Upper lobe of left lung (tissue), 6 donors: ENCODE measurements at regions not wholly inside any gene's neighbourhood (a gene's known extent, or its start where the extent isn't known, plus 50 kb on each side); places are given as distances from the start of the nearest gene placed in this dataset.

ENCODE experiments used
- ATAC-seq, 2 donors: fragments of 200-7000 bp; cut with Tn5 transposase; one replicate each; pipeline ENCODE4 v1.9.1; 2022; ENCODE audit warnings: mild to moderate bottlenecking in 2 of 2, moderate library complexity in 2 of 2; ENCODE audit not compliant: low FRiP score in 2 of 2
- DNase-seq, 2 donors: peaks; one replicate each; pipeline ENCODE4 v3.0.0-alpha.2; 2019 to 2020
- H3K27ac ChIP-seq, 4 donors: fragments of 200-600 bp; sonication (generic); one replicate each; pipeline ENCODE4 v1.5.1; 2016 to 2019
- H3K27me3 ChIP-seq, 4 donors: fragments of 200-600 bp; sonication (generic); one replicate each; pipeline ENCODE4 v1.5.1; 2017 to 2019
- H3K36me3 ChIP-seq, 4 donors: fragments of 200-600 bp; sonication (generic); one replicate each; pipeline ENCODE4 v1.5.1; 2016 to 2019
- H3K4me1 ChIP-seq, 4 donors: fragments of 200-600 bp; sonication (generic); one replicate each; pipeline ENCODE4 v1.5.1; 2018 to 2019
- H3K4me3 ChIP-seq, 4 donors: fragments of 200-600 bp; sonication (generic); one replicate each; pipeline ENCODE4 v1.5.1; 2017 to 2019; ENCODE audit warnings: mild to moderate bottlenecking in 2 of 4, moderate library complexity in 1 of 4
- H3K9me3 ChIP-seq, 4 donors: fragments of 200-600 bp; sonication (generic); one replicate each; pipeline ENCODE4 v1.5.1; 2018 to 2019
- EP300 ChIP-seq, 4 donors: sonication (generic); formaldehyde crosslinking; IDR thresholded peaks; one replicate each; pipeline ENCODE4 v1.5.1; 2017; ENCODE audit warnings: antibody characterized with exemption in 4 of 4, control low read depth in 2 of 4
- POLR2A ChIP-seq, 4 donors: fragments of 450-650 bp; IDR thresholded peaks; one replicate each; pipeline ENCODE4 v1.5.1; 2016 to 2017; ENCODE audit warnings: antibody characterized with exemption in 4 of 4, mild to moderate bottlenecking in 2 of 4
- POLR2AphosphoS5 ChIP-seq, 2 donors: sonication (generic); formaldehyde crosslinking; IDR thresholded peaks; one replicate each; pipeline ENCODE4 v1.5.1; 2017; ENCODE audit warnings: antibody characterized with exemption in 2 of 2
- WGBS, 2 donors: methylation state at CpG; one replicate each; pipeline ENCODE4 v1.1.5; 2017 to 2018; 5-methylcytosine and 5-hydroxymethylcytosine counted together
- TF ChIP-seq, protein P1 (sequence below), 6 experiments: fragments of 450-650 bp in 4 of 6; fragments of 200-600 bp in 2 of 6; sonication (generic) in 2 of 6; IDR thresholded peaks; one replicate each; pipeline ENCODE4 v1.5.1; 2016 to 2019; ENCODE audit warnings: antibody characterized with exemption in 6 of 6
- donor health status: DM: no; HTN: no; CAD: no; lungs with moderate emphysema.
- donor health status: DM: no; HTN: yes; CAD: no; lungs with severe emphysema.

DNA sequence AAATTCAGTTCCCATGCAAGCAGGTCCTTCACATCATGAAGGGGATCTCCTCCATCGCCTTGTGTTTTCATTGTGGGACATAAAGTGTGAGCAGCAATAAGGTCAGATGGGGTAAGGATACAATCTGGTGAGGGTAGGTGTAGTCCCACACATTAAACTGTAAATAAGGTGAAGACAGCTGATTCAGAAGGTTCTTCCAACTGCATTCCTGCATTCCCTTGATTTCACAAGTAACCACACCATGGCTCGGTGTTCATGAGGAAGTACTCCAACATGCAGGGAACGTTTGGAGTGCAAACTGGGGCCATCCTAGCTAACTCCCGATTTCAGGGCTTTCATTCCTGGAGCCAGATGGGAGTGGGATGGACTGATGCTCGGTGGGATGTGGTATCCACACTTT is 680.7 kb upstream of the TSPY4 start:
- TF ChIP-seq POLR2A (IDR thresholded peaks at IDR 0.05) (no peak), EP300 (IDR thresholded peaks at IDR 0.05) (no peak), POLR2AphosphoS5 (IDR thresholded peaks at IDR 0.05) (no peak)
- TF ChIP-seq, protein P1, sequence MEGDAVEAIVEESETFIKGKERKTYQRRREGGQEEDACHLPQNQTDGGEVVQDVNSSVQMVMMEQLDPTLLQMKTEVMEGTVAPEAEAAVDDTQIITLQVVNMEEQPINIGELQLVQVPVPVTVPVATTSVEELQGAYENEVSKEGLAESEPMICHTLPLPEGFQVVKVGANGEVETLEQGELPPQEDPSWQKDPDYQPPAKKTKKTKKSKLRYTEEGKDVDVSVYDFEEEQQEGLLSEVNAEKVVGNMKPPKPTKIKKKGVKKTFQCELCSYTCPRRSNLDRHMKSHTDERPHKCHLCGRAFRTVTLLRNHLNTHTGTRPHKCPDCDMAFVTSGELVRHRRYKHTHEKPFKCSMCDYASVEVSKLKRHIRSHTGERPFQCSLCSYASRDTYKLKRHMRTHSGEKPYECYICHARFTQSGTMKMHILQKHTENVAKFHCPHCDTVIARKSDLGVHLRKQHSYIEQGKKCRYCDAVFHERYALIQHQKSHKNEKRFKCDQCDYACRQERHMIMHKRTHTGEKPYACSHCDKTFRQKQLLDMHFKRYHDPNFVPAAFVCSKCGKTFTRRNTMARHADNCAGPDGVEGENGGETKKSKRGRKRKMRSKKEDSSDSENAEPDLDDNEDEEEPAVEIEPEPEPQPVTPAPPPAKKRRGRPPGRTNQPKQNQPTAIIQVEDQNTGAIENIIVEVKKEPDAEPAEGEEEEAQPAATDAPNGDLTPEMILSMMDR (IDR thresholded peaks at IDR 0.05) = no peak
- 61% methylated on average over 5 of the region's 5 CpGs; no CpG with 5 or more reads in 1 of the 2 donors for WGBS, 2 donors
- no peaks in the 10 kb centered on the region for H3K27me3 ChIP-seq
- ATAC-seq (no peak), DNase-seq (no peak)
- no peaks in the 10 kb centered on the region for H3K9me3 ChIP-seq
- no peaks in the 10 kb centered on the region for H3K36me3 ChIP-seq
- H3K4me3 ChIP-seq = no peak overlapping the region
- H3K4me1 ChIP-seq = no peaks in the 10 kb centered on the region
- no peak overlapping the region for H3K27ac ChIP-seq

DNA sequence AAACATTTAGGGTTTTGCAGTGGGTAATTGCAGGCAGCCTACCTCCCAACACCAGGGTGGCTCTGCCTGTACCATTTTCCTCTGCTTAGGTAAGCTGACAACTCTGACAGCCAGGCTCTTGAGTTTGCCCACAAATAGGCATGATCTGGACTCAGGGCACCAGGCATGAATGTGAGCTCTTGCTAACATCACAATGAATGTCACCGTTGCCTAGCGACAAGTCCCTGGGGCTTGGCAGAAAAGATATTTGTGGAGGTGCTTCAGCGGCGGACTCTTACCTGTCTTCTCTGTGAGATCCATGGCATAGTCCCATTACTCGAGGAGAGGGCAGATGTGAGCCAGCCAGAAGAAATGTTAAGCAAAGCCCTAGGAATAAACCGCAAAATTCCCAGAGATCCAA is 677.5 kb upstream of the TSPY4 start:
- Histone ChIP-seq H3K4me1 (no peaks in the 10 kb centered on the region), H3K36me3 (no peaks in the 10 kb centered on the region), H3K9me3 (no peaks in the 10 kb centered on the region), H3K27me3 (no peaks in the 10 kb centered on the region), H3K27ac (no peak overlapping the region), H3K4me3 (no peak overlapping the region)
- DNase-seq (no peak), ATAC-seq (no peak)
- TF ChIP-seq EP300 (IDR thresholded peaks at IDR 0.05) (no peak), POLR2A (IDR thresholded peaks at IDR 0.05) (no peak), POLR2AphosphoS5 (IDR thresholded peaks at IDR 0.05) (no peak)
- TF ChIP-seq, protein P1 (IDR thresholded peaks at IDR 0.05) = no peak
- WGBS, 2 donors = no CpG with 5 or more reads among the region's 6 CpGs

DNA sequence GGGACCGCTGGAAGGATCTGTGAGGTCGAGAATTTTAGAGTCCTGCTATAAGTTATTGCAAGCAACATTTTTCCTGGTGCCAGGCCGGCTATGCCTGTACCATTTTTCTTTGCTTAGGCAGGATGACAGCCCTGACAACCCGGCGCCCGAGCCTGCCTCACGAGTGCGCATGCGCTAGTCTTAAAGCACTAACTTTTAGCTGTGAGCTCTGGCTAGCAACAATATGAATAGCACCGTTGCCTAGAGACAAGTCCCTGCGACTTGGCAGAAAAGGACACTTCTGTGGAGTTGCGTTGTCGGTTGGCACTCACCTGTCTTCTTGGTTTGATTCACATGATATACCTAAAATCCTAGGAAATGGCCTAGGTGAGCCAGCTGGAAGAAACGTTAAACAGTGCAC is 663.4 kb upstream of the TSPY4 start:
- ATAC-seq (no peak), DNase-seq (peak in 1 of 2 donors; percentile 37)
- no peaks in the 10 kb centered on the region for H3K9me3 ChIP-seq
- H3K27ac ChIP-seq = no peak overlapping the region
- H3K4me1 ChIP-seq = no peaks in the 10 kb centered on the region
- WGBS, 2 donors = 79% methylated on average over 12 of the region's 14 CpGs; no CpG with 5 or more reads in 1 of the 2 donors
- H3K36me3 ChIP-seq = no peaks in the 10 kb centered on the region
- no peaks in the 10 kb centered on the region for H3K27me3 ChIP-seq
- TF ChIP-seq POLR2A (IDR thresholded peaks at IDR 0.05) (no peak), POLR2AphosphoS5 (IDR thresholded peaks at IDR 0.05) (no peak)
- TF ChIP-seq, protein P1 (IDR thresholded peaks at IDR 0.05) = no peak
- no peak overlapping the region for H3K4me3 ChIP-seq

DNA sequence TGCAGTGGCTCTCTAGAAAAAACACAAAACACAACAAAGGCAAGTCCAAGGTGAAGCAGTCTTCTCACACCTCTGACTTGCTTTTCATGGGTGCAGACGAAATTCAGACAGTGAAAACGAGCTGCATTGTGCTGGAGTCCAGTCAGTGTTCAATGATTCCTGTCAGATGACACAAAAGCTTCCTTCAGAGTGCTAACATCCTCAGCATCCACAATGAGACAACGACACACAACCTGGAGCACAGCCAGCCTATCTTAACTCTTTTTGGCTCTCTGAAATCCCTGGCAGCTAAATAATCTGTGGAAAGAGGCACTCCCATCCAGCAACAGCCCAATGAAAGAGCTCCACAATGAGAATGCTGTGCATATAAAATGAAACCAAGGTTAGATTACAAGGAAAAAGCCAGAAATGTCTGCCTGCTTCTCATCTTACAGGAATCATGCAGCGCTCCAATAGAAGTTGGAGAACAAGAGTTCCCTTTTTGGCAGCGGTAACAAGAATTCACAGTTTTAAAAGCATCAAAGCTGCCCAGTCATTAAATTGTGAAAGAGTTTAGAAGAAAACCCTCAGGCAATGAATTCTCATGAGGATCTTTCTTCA is 659.8 kb upstream of the TSPY4 start:
- ATAC-seq = no peak
- 64% methylated on average over 3 of the region's 5 CpGs; no CpG with 5 or more reads in 1 of the 2 donors for WGBS, 2 donors

More for the DNA sequence above, 659.8 kb upstream of the TSPY4 start:
- Histone ChIP-seq H3K4me3 (no peak overlapping the region), H3K36me3 (no peaks in the 10 kb centered on the region), H3K27ac (no peak overlapping the region), H3K4me1 (no peaks in the 10 kb centered on the region), H3K9me3 (no peaks in the 10 kb centered on the region), H3K27me3 (no peaks in the 10 kb centered on the region)
- TF ChIP-seq POLR2A (IDR thresholded peaks at IDR 0.05) (no peak), EP300 (IDR thresholded peaks at IDR 0.05) (no peak), POLR2AphosphoS5 (IDR thresholded peaks at IDR 0.05) (no peak)
- TF ChIP-seq, protein P1 (IDR thresholded peaks at IDR 0.05) = no peak
- no peak for DNase-seq
